IMR-90 (cell line): ENCODE measurements at regions not wholly inside any gene's neighbourhood (a gene's known extent, or its start where the extent isn't known, plus 50 kb on each side); places are given as distances from the start of the nearest gene placed in this dataset.

Experiments
- ATAC-seq: fragments of 200-7000 bp; cut with Tn5 transposase; 2 replicates; pipeline ENCODE4 v1.9.1; 2020; ENCODE audit warnings: low read depth, mild to moderate bottlenecking, moderate library complexity
- BruUV-seq: library from RNA; stranded (reverse); fragments of 400-500 nt; replicated peaks from 2 replicates; lab custom pipeline; 2021; lab: Mats Ljungman, UMichigan
- CTCF ChIA-PET: fragments of 300-600 bp; formaldehyde crosslinking; extraction: SDS; loops from one replicate; lab custom pipeline; 2021; ENCODE audit warnings: antibody characterized with exemption; lab: Yijun Ruan, JAX
- POLR2A ChIA-PET: fragments of 300-600 bp; sonication (Branson Sonifier 250); formaldehyde crosslinking; loops from one replicate; lab custom pipeline; 2022; ENCODE audit warnings: antibody characterized with exemption; ENCODE audit not compliant: unreplicated experiment; lab: Charles Lee
- DNase-seq: peaks from one replicate; pipeline ENCODE4 v3.0.0; 2013
- H2AFZ ChIP-seq: replicated peaks from 2 replicates; pipeline ENCODE3; 2013; ENCODE audit warnings: low read length, mild to moderate bottlenecking; ENCODE audit not compliant: poor library complexity
- H2AK5ac ChIP-seq: 2 replicates; pipeline ENCODE4 v1.6.1; 2013; ENCODE audit warnings: low read depth, low read length, inconsistent platforms
- H2AK9ac ChIP-seq: replicated peaks from 2 replicates; pipeline ENCODE3; 2013; ENCODE audit warnings: mild to moderate bottlenecking, low read depth, low read length, moderate library complexity; ENCODE audit not compliant: poor library complexity
- H2BK120ac ChIP-seq: 2 replicates; pipeline ENCODE4 v1.6.1; 2013; ENCODE audit warnings: low read depth, low read length, inconsistent platforms
- H2BK15ac ChIP-seq: 3 replicates; pipeline ENCODE4 v1.6.1; 2013; ENCODE audit warnings: low read depth, low read length, inconsistent platforms
- H2BK20ac ChIP-seq: 2 replicates; pipeline ENCODE4 v1.6.1; 2013; ENCODE audit warnings: low read depth, mild to moderate bottlenecking, inconsistent platforms, low read length, moderate library complexity
- H2BK5ac ChIP-seq: 2 replicates; pipeline ENCODE4 v1.6.1; 2013; ENCODE audit warnings: mild to moderate bottlenecking, low read depth, low read length, inconsistent platforms; ENCODE audit not compliant: poor library complexity, severe bottlenecking
- H3K14ac ChIP-seq: replicated peaks from 2 replicates; pipeline ENCODE4 v1.6.1; 2013; ENCODE audit warnings: low read depth, low read length, inconsistent platforms
- H3K18ac ChIP-seq: 2 replicates; pipeline ENCODE4 v1.6.1; 2013; ENCODE audit warnings: low read depth, low read length, control low read depth
- H3K23ac ChIP-seq: 2 replicates; pipeline ENCODE4 v1.6.1; 2013; ENCODE audit warnings: low read depth, low read length, inconsistent platforms
- H3K27ac ChIP-seq: 2 replicates; pipeline ENCODE4 v1.5.1; 2013; ENCODE audit warnings: mild to moderate bottlenecking, control low read depth, low read length; ENCODE audit not compliant: insufficient read depth
- H3K27me3 ChIP-seq: 2 replicates; pipeline ENCODE4 v1.6.1; 2013; ENCODE audit warnings: low read length; ENCODE audit not compliant: control insufficient read depth, insufficient read depth
- H3K36me3 ChIP-seq: 2 replicates; pipeline ENCODE4 v1.6.1; 2013; ENCODE audit warnings: low read length, mixed read lengths; ENCODE audit not compliant: control insufficient read depth, insufficient read depth
- H3K4ac ChIP-seq: 2 replicates; pipeline ENCODE4 v1.6.1; 2013; ENCODE audit warnings: low read depth, low read length, inconsistent platforms
- H3K4me1 ChIP-seq: 2 replicates; pipeline ENCODE4 v1.6.1; 2013; ENCODE audit warnings: low read length, mixed read lengths; ENCODE audit not compliant: control insufficient read depth, insufficient read depth
- H3K4me2 ChIP-seq: 2 replicates; pipeline ENCODE4 v1.6.1; 2013; ENCODE audit warnings: low read depth, mild to moderate bottlenecking, control low read depth, low read length, moderate library complexity
- H3K4me3 ChIP-seq: 2 replicates; pipeline ENCODE4 v1.5.1; 2013; ENCODE audit warnings: low read depth, mild to moderate bottlenecking, control low read depth, low read length, moderate library complexity; ENCODE audit not compliant: insufficient read depth
- H3K56ac ChIP-seq: 2 replicates; pipeline ENCODE4 v1.6.1; 2013; ENCODE audit warnings: low read length, inconsistent platforms; ENCODE audit not compliant: insufficient read depth; ENCODE audit errors: extremely low read depth
- H3K79me1 ChIP-seq, 2 experiments: 2 replicates each; pipeline ENCODE4 v1.6.1; 2013; ENCODE audit warnings: low read length in 2 of 2, inconsistent platforms in 1 of 2, low read depth in 1 of 2
- H3K9ac ChIP-seq: 2 replicates; pipeline ENCODE4 v1.6.1; 2013; ENCODE audit warnings: low read depth, low read length, control low read depth
- H3K9me1 ChIP-seq: 2 replicates; pipeline ENCODE4 v1.6.1; 2013; ENCODE audit warnings: low read length, inconsistent platforms; ENCODE audit not compliant: insufficient read depth
- H3K9me3 ChIP-seq: 2 replicates; pipeline ENCODE4 v1.6.1; 2013; ENCODE audit warnings: low read length; ENCODE audit not compliant: control insufficient read depth, insufficient read depth
- H4K20me1 ChIP-seq: 2 replicates; pipeline ENCODE4 v1.6.1; 2013; ENCODE audit warnings: low read length, inconsistent platforms; ENCODE audit not compliant: insufficient read depth
- H4K5ac ChIP-seq: 2 replicates; pipeline ENCODE4 v1.6.1; 2013; ENCODE audit warnings: mild to moderate bottlenecking, low read depth, low read length, control low read depth
- H4K8ac ChIP-seq, 2 experiments: 2 replicates each; pipeline ENCODE4 v1.6.1; 2013; ENCODE audit warnings: low read depth in 2 of 2, low read length in 2 of 2, control low read depth in 1 of 2, inconsistent platforms in 1 of 2
- H4K91ac ChIP-seq: 2 replicates; pipeline ENCODE4 v1.6.1; 2013; ENCODE audit warnings: low read depth, low read length, inconsistent platforms; ENCODE audit not compliant: insufficient read depth
- BHLHE40 ChIP-seq: fragments of 150-350 bp; IDR thresholded peaks from 2 replicates; pipeline ENCODE4 v1.6.1; 2016; ENCODE audit warnings: mild to moderate bottlenecking, low read depth, low read length
- CEBPB ChIP-seq: IDR thresholded peaks from 2 replicates; pipeline ENCODE4 v1.6.1; 2012; ENCODE audit warnings: low read depth, low read length, improper control_type of control experiment
- MAFK ChIP-seq: IDR thresholded peaks from 2 replicates; pipeline ENCODE4 v1.6.1; 2012; ENCODE audit warnings: low read depth, low read length, improper control_type of control experiment
- MXI1 ChIP-seq: IDR thresholded peaks from 2 replicates; pipeline ENCODE4 v1.6.1; 2012; ENCODE audit warnings: low read depth, mild to moderate bottlenecking, low read length, moderate library complexity, borderline replicate concordance
- NFE2L2 ChIP-seq: fragments of 150-350 bp; IDR thresholded peaks from 2 replicates; pipeline ENCODE4 v1.6.1; 2016; ENCODE audit warnings: low read depth, mild to moderate bottlenecking, low read length
- RAD21 ChIP-seq: IDR thresholded peaks from 2 replicates; pipeline ENCODE4 v1.6.1; 2012; ENCODE audit warnings: low read length, improper control_type of control experiment
- RCOR1 ChIP-seq: IDR thresholded peaks from 2 replicates; pipeline ENCODE4 v1.6.1; 2012; ENCODE audit warnings: mild to moderate bottlenecking, low read length, improper control_type of control experiment; ENCODE audit not compliant: insufficient replicate concordance
- SMC3 ChIP-seq: fragments of 150-350 bp; IDR thresholded peaks from 2 replicates; pipeline ENCODE4 v1.6.1; 2016; ENCODE audit warnings: low read depth, mild to moderate bottlenecking, antibody characterized with exemption, low read length, moderate library complexity
- WGBS, 2 experiments: methylation state at CpG; one replicate each; pipeline versions ENCODE4 v1.1.5 to v1.1.7; 2013; ENCODE audit warnings: missing lambda C conversion rate in 2 of 2; ENCODE audit not compliant: insufficient read length in 1 of 2; ENCODE audit errors: extremely low coverage in 2 of 2; 5-methylcytosine and 5-hydroxymethylcytosine counted together
- dilution Hi-C: fragments of 300-500 bp; cut with HindIII; formaldehyde crosslinking; loops from one replicate; pipeline ENCODE4 v1.14.3; 2018; ENCODE audit warnings: low sequenced_read_pairs; ENCODE audit not compliant: unreplicated experiment
- in situ Hi-C: fragments of 300-500 bp; cut with MboI; formaldehyde crosslinking; loops from 3 replicates; pipeline ENCODE4 v1.14.3; 2019; ENCODE audit warnings: low sequenced_read_pairs, inconsistent platforms, mixed read lengths
- intact Hi-C: fragments of 100-400 bp; cut with micrococcal nuclease; formaldehyde crosslinking; loops from 2 replicates; pipeline ENCODE4 v1.10.0; 2022
- TF ChIP-seq, protein P1 (sequence below): fragments of 150-350 bp; IDR thresholded peaks from 2 replicates; pipeline ENCODE4 v1.6.1; 2016; ENCODE audit warnings: low read depth, mild to moderate bottlenecking, low read length, moderate library complexity, borderline replicate concordance
- TF ChIP-seq, protein P2 (sequence below): conservative IDR thresholded peaks from 2 replicates; pipeline ENCODE4 v1.5.1; 2012; ENCODE audit warnings: mild to moderate bottlenecking, low read depth, low read length, improper control_type of control experiment
- TF ChIP-seq, protein P3 (sequence below): fragments of 150-350 bp; IDR thresholded peaks from 2 replicates; pipeline ENCODE4 v1.6.1; 2017; ENCODE audit warnings: mild to moderate bottlenecking, antibody characterized with exemption, low read length, low read depth

DNA sequence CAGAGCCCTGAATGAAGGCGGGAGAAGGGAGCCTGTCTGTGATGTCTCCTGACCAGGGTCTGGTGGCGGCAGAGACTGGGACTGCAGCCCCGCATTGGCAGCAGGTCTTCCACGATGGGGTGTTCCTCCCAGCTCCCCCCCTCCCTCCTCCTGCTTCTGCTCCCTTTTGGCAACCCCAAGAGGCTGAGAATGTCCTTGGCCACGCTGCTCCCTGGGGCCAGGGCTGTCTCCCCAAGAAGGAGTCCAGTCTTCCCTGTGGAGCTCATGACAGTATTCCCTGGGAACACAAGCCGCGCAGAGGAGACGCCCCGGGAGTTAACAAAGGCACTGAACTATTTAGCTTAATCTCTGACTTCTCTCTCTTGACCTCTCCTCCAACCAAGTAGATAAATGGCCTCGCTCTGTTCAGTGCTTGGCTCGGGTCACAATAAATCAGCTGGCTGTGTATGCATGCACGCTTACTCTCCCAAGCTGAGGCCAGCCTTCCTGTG is 84.0 kb upstream of the NEURL1B start:
- Histone ChIP-seq H3K9me3 (peaks cover 3% of the 10 kb centered on the region; the same call in 1 of the 2 replicates), H2AFZ (no peak overlapping the region), H2BK15ac (no peak overlapping the region), H3K9ac (no peak overlapping the region), H3K36me3 (no peaks in the 10 kb centered on the region), H4K20me1 (no peaks in the 10 kb centered on the region), H4K8ac (no peak overlapping the region), H3K9me1 (no peaks in the 10 kb centered on the region; the same call in 1 of the 2 replicates), H3K27ac (no peak overlapping the region), H2AK5ac (no peak overlapping the region), H3K4me1 (peaks cover 10% of the 10 kb centered on the region; the same call in 1 of the 2 replicates), H3K4ac (no peak overlapping the region), H3K56ac (no peak overlapping the region), H3K79me1 (no peaks in the 10 kb centered on the region), H4K91ac (no peak overlapping the region), H2BK5ac (no peak overlapping the region), H3K23ac (no peak overlapping the region), H3K14ac (no peak overlapping the region), H3K18ac (no peak overlapping the region; the same call in 1 of the 2 replicates), H3K4me2 (no peak overlapping the region; the same call in 1 of the 2 replicates), H2BK20ac (no peak overlapping the region), H3K27me3 (peaks cover 46% of the 10 kb centered on the region), H3K4me3 (no peak overlapping the region), H4K5ac (no peak overlapping the region), H2BK120ac (no peak overlapping the region), H2AK9ac (no peak overlapping the region)
- DNase-seq (no peak), ATAC-seq (no peak)
- POLR2A ChIA-PET: no interaction called here
- in situ Hi-C loops (no loop called here), intact Hi-C loops (no loop called here), dilution Hi-C loops (no loop called here)
- TF ChIP-seq BHLHE40 (no peak), NFE2L2 (no peak), SMC3 (no peak), MXI1 (no peak), RCOR1 (no peak), MAFK (no peak), CEBPB (no peak), RAD21 (no peak)
- TF ChIP-seq, protein P1, sequence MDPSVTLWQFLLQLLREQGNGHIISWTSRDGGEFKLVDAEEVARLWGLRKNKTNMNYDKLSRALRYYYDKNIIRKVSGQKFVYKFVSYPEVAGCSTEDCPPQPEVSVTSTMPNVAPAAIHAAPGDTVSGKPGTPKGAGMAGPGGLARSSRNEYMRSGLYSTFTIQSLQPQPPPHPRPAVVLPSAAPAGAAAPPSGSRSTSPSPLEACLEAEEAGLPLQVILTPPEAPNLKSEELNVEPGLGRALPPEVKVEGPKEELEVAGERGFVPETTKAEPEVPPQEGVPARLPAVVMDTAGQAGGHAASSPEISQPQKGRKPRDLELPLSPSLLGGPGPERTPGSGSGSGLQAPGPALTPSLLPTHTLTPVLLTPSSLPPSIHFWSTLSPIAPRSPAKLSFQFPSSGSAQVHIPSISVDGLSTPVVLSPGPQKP: no peak
- TF ChIP-seq, protein P2, sequence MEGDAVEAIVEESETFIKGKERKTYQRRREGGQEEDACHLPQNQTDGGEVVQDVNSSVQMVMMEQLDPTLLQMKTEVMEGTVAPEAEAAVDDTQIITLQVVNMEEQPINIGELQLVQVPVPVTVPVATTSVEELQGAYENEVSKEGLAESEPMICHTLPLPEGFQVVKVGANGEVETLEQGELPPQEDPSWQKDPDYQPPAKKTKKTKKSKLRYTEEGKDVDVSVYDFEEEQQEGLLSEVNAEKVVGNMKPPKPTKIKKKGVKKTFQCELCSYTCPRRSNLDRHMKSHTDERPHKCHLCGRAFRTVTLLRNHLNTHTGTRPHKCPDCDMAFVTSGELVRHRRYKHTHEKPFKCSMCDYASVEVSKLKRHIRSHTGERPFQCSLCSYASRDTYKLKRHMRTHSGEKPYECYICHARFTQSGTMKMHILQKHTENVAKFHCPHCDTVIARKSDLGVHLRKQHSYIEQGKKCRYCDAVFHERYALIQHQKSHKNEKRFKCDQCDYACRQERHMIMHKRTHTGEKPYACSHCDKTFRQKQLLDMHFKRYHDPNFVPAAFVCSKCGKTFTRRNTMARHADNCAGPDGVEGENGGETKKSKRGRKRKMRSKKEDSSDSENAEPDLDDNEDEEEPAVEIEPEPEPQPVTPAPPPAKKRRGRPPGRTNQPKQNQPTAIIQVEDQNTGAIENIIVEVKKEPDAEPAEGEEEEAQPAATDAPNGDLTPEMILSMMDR: no peak
- TF ChIP-seq, protein P3, sequence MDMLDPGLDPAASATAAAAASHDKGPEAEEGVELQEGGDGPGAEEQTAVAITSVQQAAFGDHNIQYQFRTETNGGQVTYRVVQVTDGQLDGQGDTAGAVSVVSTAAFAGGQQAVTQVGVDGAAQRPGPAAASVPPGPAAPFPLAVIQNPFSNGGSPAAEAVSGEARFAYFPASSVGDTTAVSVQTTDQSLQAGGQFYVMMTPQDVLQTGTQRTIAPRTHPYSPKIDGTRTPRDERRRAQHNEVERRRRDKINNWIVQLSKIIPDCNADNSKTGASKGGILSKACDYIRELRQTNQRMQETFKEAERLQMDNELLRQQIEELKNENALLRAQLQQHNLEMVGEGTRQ: no peak
- WGBS, 2 experiments: 31% methylated on average over 5 of the region's 12 CpGs; no CpG with 5 or more reads in 1 of the 2 experiments
- BruUV-seq: no TSS peak
- CTCF ChIA-PET: no interaction called here
